H1 (cell line): ENCODE measurements at regions not wholly inside any gene's neighbourhood (a gene's known extent, or its start where the extent isn't known, plus 50 kb on each side); places are given as distances from the start of the nearest gene placed in this dataset.

Source experiments
- CTCF ChIA-PET: fragments of 300-600 bp; sonication (Branson Sonifier 250); formaldehyde crosslinking; loops from one replicate; lab custom pipeline; 2021; ENCODE audit not compliant: partially characterized antibody; lab: Charles Lee
- POLR2A ChIA-PET: fragments of 300-600 bp; sonication (Branson Sonifier 250); formaldehyde crosslinking; loops from one replicate; lab custom pipeline; 2021; ENCODE audit warnings: inconsistent platforms; ENCODE audit not compliant: partially characterized antibody; lab: Charles Lee
- DNase-seq, 2 experiments: peaks; one replicate each; pipeline versions ENCODE4 v3.0.0 to v3.0.0-alpha.2; 2010 to 2022; ENCODE audit warnings: low spot score in 2 of 2, low read depth in 1 of 2, mixed read lengths in 1 of 2
- FAIRE-seq: peaks from 2 replicates; lab custom pipeline; 2011; peaks lifted over from hg19 to GRCh38; lab: Jason Lieb, UNC
- H2AFZ ChIP-seq: 2 replicates; pipeline ENCODE4 v1.8.1; 2012; ENCODE audit warnings: low read length, inconsistent platforms
- H2AK5ac ChIP-seq: 2 replicates; pipeline ENCODE4 v1.6.1; 2013; ENCODE audit warnings: low read depth, low read length
- H2BK120ac ChIP-seq: replicated peaks from 2 replicates; pipeline ENCODE3; 2013; ENCODE audit warnings: low read depth, low read length, inconsistent platforms
- H2BK12ac ChIP-seq: 2 replicates; pipeline ENCODE4 v1.6.1; 2013; ENCODE audit warnings: low read depth, low read length
- H2BK15ac ChIP-seq: 2 replicates; pipeline ENCODE4 v1.6.1; 2013; ENCODE audit warnings: low read length
- H2BK20ac ChIP-seq: 2 replicates; pipeline ENCODE4 v1.6.1; 2013; ENCODE audit warnings: low read length
- H2BK5ac ChIP-seq: 2 replicates; pipeline ENCODE4 v1.6.1; 2013; ENCODE audit warnings: low read depth, low read length
- H3K14ac ChIP-seq: 2 replicates; pipeline ENCODE4 v1.6.1; 2013; ENCODE audit warnings: inconsistent platforms; ENCODE audit not compliant: insufficient read length
- H3K18ac ChIP-seq: 2 replicates; pipeline ENCODE4 v1.6.1; 2013; ENCODE audit warnings: low read length; ENCODE audit errors: extremely low read depth
- H3K23ac ChIP-seq: 2 replicates; pipeline ENCODE4 v1.6.1; 2013; ENCODE audit warnings: inconsistent platforms; ENCODE audit not compliant: insufficient read length
- H3K23me2 ChIP-seq: 2 replicates; pipeline ENCODE4 v1.6.1; 2013; ENCODE audit warnings: low read depth, low read length
- H3K27ac ChIP-seq: 2 replicates; pipeline ENCODE4 v1.6.1; 2011; ENCODE audit warnings: low read depth, low read length, inconsistent platforms
- H3K27me3 ChIP-seq, 4 experiments: replicated peaks in 1 of 4; 1 replicate in 1 of 4; 2 replicates in 3 of 4; pipeline versions ENCODE4 v1.6.1 to v1.8.1; 2011 to 2013; ENCODE audit warnings: low read length in 3 of 4, mild to moderate bottlenecking in 3 of 4, inconsistent platforms in 2 of 4, mixed read lengths in 2 of 4, moderate library complexity in 1 of 4; ENCODE audit not compliant: control insufficient read depth in 3 of 4, insufficient read depth in 3 of 4; ENCODE audit errors: extremely low read depth in 1 of 4
- H3K36me3 ChIP-seq, 4 experiments: 2 replicates each; pipeline versions ENCODE4 v1.6.1 to v1.8.1; 2011 to 2013; ENCODE audit warnings: mild to moderate bottlenecking in 4 of 4, low read length in 3 of 4, moderate library complexity in 2 of 4, control low read depth in 1 of 4, inconsistent platforms in 1 of 4; ENCODE audit not compliant: insufficient read depth in 4 of 4, control insufficient read depth in 2 of 4
- H3K4ac ChIP-seq: replicated peaks from 2 replicates; pipeline ENCODE3; 2013; ENCODE audit warnings: low read length, low read depth, mixed read lengths, inconsistent platforms; ENCODE audit not compliant: insufficient read length
- H3K4me1 ChIP-seq, 4 experiments: replicated peaks in 1 of 4; 1 replicate in 1 of 4; 2 replicates in 3 of 4; pipeline versions ENCODE4 v1.6.1 to v1.8.1; 2011 to 2013; ENCODE audit warnings: low read length in 3 of 4, inconsistent platforms in 2 of 4, mixed read lengths in 1 of 4; ENCODE audit not compliant: insufficient read depth in 4 of 4, control insufficient read depth in 3 of 4
- H3K4me2 ChIP-seq, 2 experiments: 2 replicates each; pipeline versions ENCODE4 v1.6.1 to v1.8.1; 2011 to 2013; ENCODE audit warnings: low read depth in 2 of 2, low read length in 2 of 2, control low read depth in 1 of 2, inconsistent platforms in 1 of 2, mild to moderate bottlenecking in 1 of 2; ENCODE audit not compliant: insufficient read depth in 1 of 2
- H3K4me3 ChIP-seq, 4 experiments: fragments of 200-600, 300-600 bp in 1 of 4; sonication (generic), shearing (Covaris generic), sonication (Bioruptor Twin) in 1 of 4; 2 replicates each; pipeline versions ENCODE4 v1.5.1 to v1.8.1; 2011 to 2016; ENCODE audit warnings: low read length in 4 of 4, low read depth in 3 of 4, control low read depth in 2 of 4, inconsistent platforms in 2 of 4, mild to moderate bottlenecking in 2 of 4, mixed read lengths in 1 of 4, moderate library complexity in 1 of 4; ENCODE audit not compliant: insufficient read depth in 2 of 4; ENCODE audit errors: extremely low read depth in 1 of 4
- H3K56ac ChIP-seq: replicated peaks from 2 replicates; pipeline ENCODE3; 2013; ENCODE audit warnings: low read depth, mild to moderate bottlenecking, mixed read lengths, low read length, inconsistent platforms; ENCODE audit not compliant: insufficient read length
- H3K79me1 ChIP-seq: 2 replicates; pipeline ENCODE4 v1.6.1; 2013; ENCODE audit warnings: low read depth, low read length, control low read depth
- H3K79me2 ChIP-seq, 2 experiments: 2 replicates each; pipeline versions ENCODE4 v1.6.1 to v1.8.1; 2012 to 2013; ENCODE audit warnings: low read length in 2 of 2, mild to moderate bottlenecking in 2 of 2, inconsistent platforms in 1 of 2; ENCODE audit not compliant: insufficient read depth in 2 of 2, control insufficient read depth in 1 of 2
- H3K9ac ChIP-seq, 4 experiments: replicated peaks in 1 of 4; 1 replicate in 1 of 4; 2 replicates in 3 of 4; pipeline versions ENCODE4 v1.6.1 to v1.8.1; 2011 to 2013; ENCODE audit warnings: low read depth in 3 of 4, low read length in 3 of 4, control low read depth in 2 of 4, mild to moderate bottlenecking in 2 of 4, moderate library complexity in 2 of 4, inconsistent platforms in 1 of 4; ENCODE audit errors: extremely low read depth in 1 of 4
- H3K9me3 ChIP-seq, 2 experiments: 2 replicates each; pipeline versions ENCODE4 v1.6.1 to v1.8.1; 2012 to 2013; ENCODE audit warnings: mild to moderate bottlenecking in 2 of 2, moderate library complexity in 2 of 2, control low read depth in 1 of 2, inconsistent platforms in 1 of 2, low read depth in 1 of 2, low read length in 1 of 2, mixed read lengths in 1 of 2; ENCODE audit not compliant: insufficient read depth in 2 of 2
- H4K20me1 ChIP-seq, 2 experiments: replicated peaks in 1 of 2; 2 replicates each; pipeline versions ENCODE3 to v1.8.1; 2011 to 2013; ENCODE audit warnings: inconsistent platforms in 2 of 2, low read length in 2 of 2, mild to moderate bottlenecking in 1 of 2; ENCODE audit not compliant: insufficient read depth in 2 of 2, control insufficient read depth in 1 of 2
- H4K5ac ChIP-seq: 2 replicates; pipeline ENCODE4 v1.6.1; 2013; ENCODE audit warnings: low read length, low read depth, mixed read lengths, inconsistent platforms; ENCODE audit not compliant: insufficient read length
- H4K8ac ChIP-seq: 2 replicates; pipeline ENCODE4 v1.8.0; 2013; ENCODE audit warnings: mild to moderate bottlenecking, moderate library complexity, low read length, inconsistent platforms; ENCODE audit not compliant: insufficient read depth; ENCODE audit errors: extremely low read depth
- H4K91ac ChIP-seq: replicated peaks from 2 replicates; pipeline ENCODE3; 2013; ENCODE audit warnings: low read length, mixed read lengths, inconsistent platforms; ENCODE audit not compliant: insufficient read length
- CHD7 ChIP-seq: fragments of 300-600 bp; sonication (generic); IDR thresholded peaks from 2 replicates; pipeline ENCODE4 v1.7.1; 2012; ENCODE audit warnings: low read length, moderate library complexity, mild to moderate bottlenecking, inconsistent platforms; ENCODE audit not compliant: insufficient replicate concordance
- WGBS, 2 experiments: shearing (Covaris generic) in 1 of 2; methylation state at CpG; one replicate each; pipeline versions ENCODE4 v1.1.6 to v1.1.7; 2013 to 2015; ENCODE audit warnings: low lambda C conversion rate in 2 of 2, mixed read lengths in 2 of 2, inconsistent platforms in 1 of 2, low coverage in 1 of 2, missing lambda C conversion rate in 1 of 2; ENCODE audit not compliant: insufficient replicate concordance in 2 of 2, insufficient coverage in 1 of 2, insufficient read length in 1 of 2; ENCODE audit errors: extremely low coverage in 1 of 2, missing lambda C conversion rate in 1 of 2; 5-methylcytosine and 5-hydroxymethylcytosine counted together

GRCh38 chr12:75840994-75841355 lies 190.6 kb downstream of the PHLDA1 start:
- H4K5ac ChIP-seq = no peak overlapping the region
- ChIA-PET POLR2A (no interaction called here), CTCF (interaction anchor here (1.3 kb wide), 1 partner anchor 12 kb away, joined by 3 read pairs; no protein-coding TSS in a partner anchor)
- H3K18ac ChIP-seq = no peak overlapping the region
- no peak overlapping the region for H2BK15ac ChIP-seq
- H3K27me3 ChIP-seq = no peaks in the 10 kb centered on the region
- H2BK5ac ChIP-seq = no peak overlapping the region
- H3K23ac ChIP-seq = no peak overlapping the region
- H3K4me3 ChIP-seq = no peak overlapping the region
- no peak overlapping the region for H2BK20ac ChIP-seq
- H3K4me2 ChIP-seq = no peak overlapping the region
- no peak overlapping the region for H3K14ac ChIP-seq
- H3K4me1 ChIP-seq = no peaks in the 10 kb centered on the region
- H3K23me2 ChIP-seq = no peaks in the 10 kb centered on the region
- no peaks in the 10 kb centered on the region for H3K36me3 ChIP-seq
- 90% methylated on average over 3 of the region's 3 CpGs; no CpG with 5 or more reads in 1 of the 2 experiments for WGBS, 2 experiments
- H2AFZ ChIP-seq = no peak overlapping the region
- H3K27ac ChIP-seq = no peak overlapping the region
- no peak for FAIRE-seq
- no peak overlapping the region for H2AK5ac ChIP-seq
- no peaks in the 10 kb centered on the region for H3K79me1 ChIP-seq
- H3K79me2 ChIP-seq = no peaks in the 10 kb centered on the region
- no peak overlapping the region for H3K4ac ChIP-seq
- no peak overlapping the region for H3K9ac ChIP-seq
- H3K56ac ChIP-seq = no peak overlapping the region
- H4K20me1 ChIP-seq = no peaks in the 10 kb centered on the region
- DNase-seq = no peak
- H3K9me3 ChIP-seq = no peaks in the 10 kb centered on the region
- no peak overlapping the region for H2BK120ac ChIP-seq
- no peak overlapping the region for H2BK12ac ChIP-seq
- H4K91ac ChIP-seq = no peak overlapping the region
- H4K8ac ChIP-seq = no peak overlapping the region
- TF ChIP-seq CHD7 = no peak
